ENCODE measurements at regions not wholly inside any gene's neighbourhood (a gene's known extent, or its start where the extent isn't known, plus 50 kb on each side); places are given as distances from the start of the nearest gene placed in this dataset.

DNA sequence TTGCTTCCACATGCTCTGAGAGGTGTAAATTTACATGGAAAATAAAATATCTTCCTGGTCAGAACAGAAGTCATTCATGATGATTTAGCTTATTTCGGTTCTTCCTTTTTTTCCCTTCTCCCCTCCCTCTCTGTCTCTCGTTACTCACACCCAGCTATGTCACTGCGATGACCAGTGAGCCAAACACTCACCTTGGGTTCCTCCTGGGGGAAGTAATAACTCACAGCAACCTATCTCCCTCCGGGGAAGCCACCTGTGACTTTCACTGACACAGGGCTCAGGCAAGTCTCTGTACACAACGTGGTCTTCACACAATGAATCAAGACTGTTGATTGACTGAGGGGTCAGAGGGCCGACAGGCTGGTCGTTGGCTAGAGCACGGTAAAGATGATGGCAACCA lies 135.3 kb upstream of the VANGL1 start:
- TF ChIP-seq SMC3 (IDR thresholded peaks at IDR 0.05; ENCODE audit: low read depth, low read length) (no peak), GABPA (IDR thresholded peaks at IDR 0.05; ENCODE audit: low read depth) (no peak), RAD21 (IDR thresholded peaks at IDR 0.05; ENCODE audit: low read length) (no peak), GATA2 (CRISPR knock-in tag; IDR thresholded peaks at IDR 0.05) (no peak), FOSL2 (IDR thresholded peaks at IDR 0.05; ENCODE audit: borderline replicate concordance, low read depth) (no peak), SIN3A (IDR thresholded peaks at IDR 0.05; ENCODE audit: borderline replicate concordance, low read depth, low read length) (no peak), NFIC (IDR thresholded peaks at IDR 0.05; ENCODE audit: borderline replicate concordance) (no peak), ELF1 (IDR thresholded peaks at IDR 0.05) (no peak), YY1 (IDR thresholded peaks at IDR 0.05; ENCODE audit: low read depth) (no peak), FOXJ3 (CRISPR knock-in tag; IDR thresholded peaks at IDR 0.05) (no peak), RFX5 (IDR thresholded peaks at IDR 0.05; ENCODE audit: low read length) (no peak), TEAD4 (IDR thresholded peaks at IDR 0.05; ENCODE audit: borderline replicate concordance, insufficient read depth) (no peak)
- TF ChIP-seq, protein P1, sequence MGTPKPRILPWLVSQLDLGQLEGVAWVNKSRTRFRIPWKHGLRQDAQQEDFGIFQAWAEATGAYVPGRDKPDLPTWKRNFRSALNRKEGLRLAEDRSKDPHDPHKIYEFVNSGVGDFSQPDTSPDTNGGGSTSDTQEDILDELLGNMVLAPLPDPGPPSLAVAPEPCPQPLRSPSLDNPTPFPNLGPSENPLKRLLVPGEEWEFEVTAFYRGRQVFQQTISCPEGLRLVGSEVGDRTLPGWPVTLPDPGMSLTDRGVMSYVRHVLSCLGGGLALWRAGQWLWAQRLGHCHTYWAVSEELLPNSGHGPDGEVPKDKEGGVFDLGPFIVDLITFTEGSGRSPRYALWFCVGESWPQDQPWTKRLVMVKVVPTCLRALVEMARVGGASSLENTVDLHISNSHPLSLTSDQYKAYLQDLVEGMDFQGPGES (IDR thresholded peaks at IDR 0.05; ENCODE audit: low read depth, low read length) = no peak
- TF ChIP-seq, protein P2, sequence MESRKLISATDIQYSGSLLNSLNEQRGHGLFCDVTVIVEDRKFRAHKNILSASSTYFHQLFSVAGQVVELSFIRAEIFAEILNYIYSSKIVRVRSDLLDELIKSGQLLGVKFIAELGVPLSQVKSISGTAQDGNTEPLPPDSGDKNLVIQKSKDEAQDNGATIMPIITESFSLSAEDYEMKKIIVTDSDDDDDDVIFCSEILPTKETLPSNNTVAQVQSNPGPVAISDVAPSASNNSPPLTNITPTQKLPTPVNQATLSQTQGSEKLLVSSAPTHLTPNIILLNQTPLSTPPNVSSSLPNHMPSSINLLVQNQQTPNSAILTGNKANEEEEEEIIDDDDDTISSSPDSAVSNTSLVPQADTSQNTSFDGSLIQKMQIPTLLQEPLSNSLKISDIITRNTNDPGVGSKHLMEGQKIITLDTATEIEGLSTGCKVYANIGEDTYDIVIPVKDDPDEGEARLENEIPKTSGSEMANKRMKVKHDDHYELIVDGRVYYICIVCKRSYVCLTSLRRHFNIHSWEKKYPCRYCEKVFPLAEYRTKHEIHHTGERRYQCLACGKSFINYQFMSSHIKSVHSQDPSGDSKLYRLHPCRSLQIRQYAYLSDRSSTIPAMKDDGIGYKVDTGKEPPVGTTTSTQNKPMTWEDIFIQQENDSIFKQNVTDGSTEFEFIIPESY (IDR thresholded peaks at IDR 0.05; ENCODE audit: borderline replicate concordance, low read depth) = no peak
- TF ChIP-seq, protein P3, sequence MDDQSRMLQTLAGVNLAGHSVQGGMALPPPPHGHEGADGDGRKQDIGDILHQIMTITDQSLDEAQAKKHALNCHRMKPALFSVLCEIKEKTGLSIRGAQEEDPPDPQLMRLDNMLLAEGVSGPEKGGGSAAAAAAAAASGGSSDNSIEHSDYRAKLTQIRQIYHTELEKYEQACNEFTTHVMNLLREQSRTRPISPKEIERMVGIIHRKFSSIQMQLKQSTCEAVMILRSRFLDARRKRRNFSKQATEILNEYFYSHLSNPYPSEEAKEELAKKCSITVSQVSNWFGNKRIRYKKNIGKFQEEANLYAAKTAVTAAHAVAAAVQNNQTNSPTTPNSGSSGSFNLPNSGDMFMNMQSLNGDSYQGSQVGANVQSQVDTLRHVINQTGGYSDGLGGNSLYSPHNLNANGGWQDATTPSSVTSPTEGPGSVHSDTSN (IDR thresholded peaks at IDR 0.05) = no peak
- peaks cover 5% of the 10 kb centered on the region for H3F3A ChIP-seq (replicated peaks; ENCODE audit: insufficient read depth)
- no peak overlapping the region for H3K4me3 ChIP-seq (ENCODE audit: low read depth in 2 of 2, low read length in 1 of 2)
- no peaks in the 10 kb centered on the region for H3K9me3 ChIP-seq
- no peak overlapping the region for H3K4me2 ChIP-seq
- H4K20me1 ChIP-seq (ENCODE audit: insufficient read depth) = no peaks in the 10 kb centered on the region
- ChIA-PET POLR2A (no interaction called here), CTCF (interaction anchor here (0.6 to 4.1 kb wide), 14 partner anchors 11 to 368 kb away, joined by 3 to 47 read pairs (median 3); partner anchors contain the start of gene VANGL1)
- WGBS (ENCODE audit: low lambda C conversion rate) = 80% methylated on average over 8 of the region's 8 CpGs
- H3K27me3 ChIP-seq (ENCODE audit: insufficient read depth) = no peaks in the 10 kb centered on the region
- H3K4me1 ChIP-seq (ENCODE audit: control insufficient read depth in 1 of 2, insufficient read depth in 2 of 2, low read depth in 1 of 2, low read length in 1 of 2) = peaks cover 0 to 3% of the 10 kb centered on the region in 2 experiments; a peak in 2 of 4 replicates
- DNase-seq = no peak
- no peaks in the 10 kb centered on the region for H3K36me3 ChIP-seq (replicated peaks in 1 of 2; ENCODE audit: control insufficient read depth in 1 of 2, insufficient read depth in 2 of 2, low read length in 1 of 2)
- no peak overlapping the region for H2AFZ ChIP-seq (ENCODE audit: low read depth)
- H3K9me2 ChIP-seq = no peaks in the 10 kb centered on the region
- no peak overlapping the region for H3K27ac ChIP-seq (ENCODE audit: low read depth in 2 of 2, low read length in 1 of 2)
- no peak overlapping the region for H3K9ac ChIP-seq
- H3K79me2 ChIP-seq (ENCODE audit: insufficient read depth) = no peaks in the 10 kb centered on the region

DNA sequence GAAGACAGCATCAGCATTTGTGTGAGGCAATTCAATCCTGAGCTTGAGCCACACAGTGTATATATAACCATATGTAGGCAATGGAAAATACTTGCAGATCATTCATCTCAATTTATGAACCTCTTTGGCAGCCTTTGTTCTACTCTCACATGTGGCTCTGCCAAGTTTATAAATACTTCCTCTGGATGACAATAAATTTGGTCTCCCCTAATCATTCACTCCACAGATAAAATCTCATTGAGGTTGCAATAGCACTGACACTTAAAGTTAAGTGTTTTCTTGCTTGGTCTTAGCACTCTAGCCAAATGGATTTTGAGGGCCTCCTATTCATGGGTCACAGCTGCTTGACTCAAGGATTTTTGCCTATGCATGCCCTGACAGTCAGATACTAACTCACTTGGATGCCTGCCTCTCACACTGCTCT lies 136.6 kb upstream of the VANGL1 start:
- no peak for DNase-seq
- H3K9ac ChIP-seq = no peak overlapping the region
- H3K4me1 ChIP-seq (ENCODE audit: control insufficient read depth in 1 of 2, insufficient read depth in 2 of 2, low read depth in 1 of 2, low read length in 1 of 2) = peaks cover 0 to 3% of the 10 kb centered on the region in 2 experiments; a peak in 2 of 4 replicates
- H4K20me1 ChIP-seq (ENCODE audit: insufficient read depth) = no peaks in the 10 kb centered on the region
- H2AFZ ChIP-seq (ENCODE audit: low read depth) = no peak overlapping the region
- peaks cover 5% of the 10 kb centered on the region for H3F3A ChIP-seq (replicated peaks; ENCODE audit: insufficient read depth)
- ChIA-PET CTCF (interaction anchor here (3.4 to 4.1 kb wide), 3 partner anchors 36 to 366 kb away, joined by 9 to 47 read pairs (median 15); no protein-coding TSS in a partner anchor), POLR2A (no interaction called here)
- H3K4me2 ChIP-seq = no peak overlapping the region
- no peak overlapping the region; a peak in 1 of 4 replicates for H3K27ac ChIP-seq (ENCODE audit: low read depth in 2 of 2, low read length in 1 of 2)
- H3K9me3 ChIP-seq = no peaks in the 10 kb centered on the region
- no peaks in the 10 kb centered on the region for H3K27me3 ChIP-seq (ENCODE audit: insufficient read depth)
- no peak overlapping the region for H3K4me3 ChIP-seq (ENCODE audit: low read depth in 2 of 2, low read length in 1 of 2)
- no peaks in the 10 kb centered on the region for H3K9me2 ChIP-seq
- H3K36me3 ChIP-seq (replicated peaks in 1 of 2; ENCODE audit: control insufficient read depth in 1 of 2, insufficient read depth in 2 of 2, low read length in 1 of 2) = no peaks in the 10 kb centered on the region
- H3K79me2 ChIP-seq (ENCODE audit: insufficient read depth) = no peaks in the 10 kb centered on the region
- TF ChIP-seq SIN3A (IDR thresholded peaks at IDR 0.05; ENCODE audit: borderline replicate concordance, low read depth, low read length) (0 out of 2 replicates have a peak, but pooled peaks have one; percentile 37), GABPA (IDR thresholded peaks at IDR 0.05; ENCODE audit: low read depth) (no peak), TCF12 (IDR thresholded peaks at IDR 0.05) (peak; percentile 70), EZH2phosphoT487 (IDR thresholded peaks at IDR 0.05; ENCODE audit: borderline replicate concordance, low read depth) (no peak), YY1 (IDR thresholded peaks at IDR 0.05; ENCODE audit: low read depth) (no peak), MXI1 (IDR thresholded peaks at IDR 0.05; ENCODE audit: low read depth, low read length) (no peak), POLR2AphosphoS5 (IDR thresholded peaks at IDR 0.05; ENCODE audit: low read depth, low read length) (no peak), ELF1 (IDR thresholded peaks at IDR 0.05) (no peak), FOXJ3 (CRISPR knock-in tag; IDR thresholded peaks at IDR 0.05) (no peak), SMC3 (IDR thresholded peaks at IDR 0.05; ENCODE audit: low read depth, low read length) (no peak)
- TF ChIP-seq, protein P2 (IDR thresholded peaks at IDR 0.05; ENCODE audit: borderline replicate concordance, low read depth) = no peak
- TF ChIP-seq, protein P4, sequence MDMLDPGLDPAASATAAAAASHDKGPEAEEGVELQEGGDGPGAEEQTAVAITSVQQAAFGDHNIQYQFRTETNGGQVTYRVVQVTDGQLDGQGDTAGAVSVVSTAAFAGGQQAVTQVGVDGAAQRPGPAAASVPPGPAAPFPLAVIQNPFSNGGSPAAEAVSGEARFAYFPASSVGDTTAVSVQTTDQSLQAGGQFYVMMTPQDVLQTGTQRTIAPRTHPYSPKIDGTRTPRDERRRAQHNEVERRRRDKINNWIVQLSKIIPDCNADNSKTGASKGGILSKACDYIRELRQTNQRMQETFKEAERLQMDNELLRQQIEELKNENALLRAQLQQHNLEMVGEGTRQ (IDR thresholded peaks at IDR 0.05; ENCODE audit: borderline replicate concordance, low read depth, low read length) = no peak
